H1 (cell line): ENCODE measurements at regions not wholly inside any gene's neighbourhood (a gene's known extent, or its start where the extent isn't known, plus 50 kb on each side); places are given as distances from the start of the nearest gene placed in this dataset.

Experiments used
- CTCF ChIA-PET: fragments of 300-600 bp; sonication (Branson Sonifier 250); formaldehyde crosslinking; loops from one replicate; lab custom pipeline; 2021; ENCODE audit not compliant: partially characterized antibody; lab: Charles Lee
- POLR2A ChIA-PET: fragments of 300-600 bp; sonication (Branson Sonifier 250); formaldehyde crosslinking; loops from one replicate; lab custom pipeline; 2021; ENCODE audit warnings: inconsistent platforms; ENCODE audit not compliant: partially characterized antibody; lab: Charles Lee
- DNase-seq, 2 experiments: peaks; one replicate each; pipeline versions ENCODE4 v3.0.0 to v3.0.0-alpha.2; 2010 to 2022; ENCODE audit warnings: low spot score in 2 of 2, low read depth in 1 of 2, mixed read lengths in 1 of 2
- FAIRE-seq: peaks from 2 replicates; lab custom pipeline; 2011; peaks lifted over from hg19 to GRCh38; lab: Jason Lieb, UNC
- H2AFZ ChIP-seq: 2 replicates; pipeline ENCODE4 v1.8.1; 2012; ENCODE audit warnings: low read length, inconsistent platforms
- H2AK5ac ChIP-seq: 2 replicates; pipeline ENCODE4 v1.6.1; 2013; ENCODE audit warnings: low read depth, low read length
- H2BK120ac ChIP-seq: replicated peaks from 2 replicates; pipeline ENCODE3; 2013; ENCODE audit warnings: low read depth, low read length, inconsistent platforms
- H2BK12ac ChIP-seq: 2 replicates; pipeline ENCODE4 v1.6.1; 2013; ENCODE audit warnings: low read depth, low read length
- H2BK15ac ChIP-seq: 2 replicates; pipeline ENCODE4 v1.6.1; 2013; ENCODE audit warnings: low read length
- H2BK20ac ChIP-seq: 2 replicates; pipeline ENCODE4 v1.6.1; 2013; ENCODE audit warnings: low read length
- H2BK5ac ChIP-seq: 2 replicates; pipeline ENCODE4 v1.6.1; 2013; ENCODE audit warnings: low read depth, low read length
- H3K14ac ChIP-seq: 2 replicates; pipeline ENCODE4 v1.6.1; 2013; ENCODE audit warnings: inconsistent platforms; ENCODE audit not compliant: insufficient read length
- H3K18ac ChIP-seq: 2 replicates; pipeline ENCODE4 v1.6.1; 2013; ENCODE audit warnings: low read length; ENCODE audit errors: extremely low read depth
- H3K23ac ChIP-seq: 2 replicates; pipeline ENCODE4 v1.6.1; 2013; ENCODE audit warnings: inconsistent platforms; ENCODE audit not compliant: insufficient read length
- H3K23me2 ChIP-seq: 2 replicates; pipeline ENCODE4 v1.6.1; 2013; ENCODE audit warnings: low read depth, low read length
- H3K27ac ChIP-seq: 2 replicates; pipeline ENCODE4 v1.6.1; 2011; ENCODE audit warnings: low read depth, low read length, inconsistent platforms
- H3K27me3 ChIP-seq, 4 experiments: replicated peaks in 1 of 4; 1 replicate in 1 of 4; 2 replicates in 3 of 4; pipeline versions ENCODE4 v1.6.1 to v1.8.1; 2011 to 2013; ENCODE audit warnings: low read length in 3 of 4, mild to moderate bottlenecking in 3 of 4, inconsistent platforms in 2 of 4, mixed read lengths in 2 of 4, moderate library complexity in 1 of 4; ENCODE audit not compliant: control insufficient read depth in 3 of 4, insufficient read depth in 3 of 4; ENCODE audit errors: extremely low read depth in 1 of 4
- H3K36me3 ChIP-seq, 4 experiments: 2 replicates each; pipeline versions ENCODE4 v1.6.1 to v1.8.1; 2011 to 2013; ENCODE audit warnings: mild to moderate bottlenecking in 4 of 4, low read length in 3 of 4, moderate library complexity in 2 of 4, control low read depth in 1 of 4, inconsistent platforms in 1 of 4; ENCODE audit not compliant: insufficient read depth in 4 of 4, control insufficient read depth in 2 of 4
- H3K4ac ChIP-seq: replicated peaks from 2 replicates; pipeline ENCODE3; 2013; ENCODE audit warnings: low read length, low read depth, mixed read lengths, inconsistent platforms; ENCODE audit not compliant: insufficient read length
- H3K4me1 ChIP-seq, 4 experiments: replicated peaks in 1 of 4; 1 replicate in 1 of 4; 2 replicates in 3 of 4; pipeline versions ENCODE4 v1.6.1 to v1.8.1; 2011 to 2013; ENCODE audit warnings: low read length in 3 of 4, inconsistent platforms in 2 of 4, mixed read lengths in 1 of 4; ENCODE audit not compliant: insufficient read depth in 4 of 4, control insufficient read depth in 3 of 4
- H3K4me2 ChIP-seq, 2 experiments: 2 replicates each; pipeline versions ENCODE4 v1.6.1 to v1.8.1; 2011 to 2013; ENCODE audit warnings: low read depth in 2 of 2, low read length in 2 of 2, control low read depth in 1 of 2, inconsistent platforms in 1 of 2, mild to moderate bottlenecking in 1 of 2; ENCODE audit not compliant: insufficient read depth in 1 of 2
- H3K4me3 ChIP-seq, 4 experiments: fragments of 200-600, 300-600 bp in 1 of 4; sonication (generic), shearing (Covaris generic), sonication (Bioruptor Twin) in 1 of 4; 2 replicates each; pipeline versions ENCODE4 v1.5.1 to v1.8.1; 2011 to 2016; ENCODE audit warnings: low read length in 4 of 4, low read depth in 3 of 4, control low read depth in 2 of 4, inconsistent platforms in 2 of 4, mild to moderate bottlenecking in 2 of 4, mixed read lengths in 1 of 4, moderate library complexity in 1 of 4; ENCODE audit not compliant: insufficient read depth in 2 of 4; ENCODE audit errors: extremely low read depth in 1 of 4
- H3K56ac ChIP-seq: replicated peaks from 2 replicates; pipeline ENCODE3; 2013; ENCODE audit warnings: low read depth, mild to moderate bottlenecking, mixed read lengths, low read length, inconsistent platforms; ENCODE audit not compliant: insufficient read length
- H3K79me1 ChIP-seq: 2 replicates; pipeline ENCODE4 v1.6.1; 2013; ENCODE audit warnings: low read depth, low read length, control low read depth
- H3K79me2 ChIP-seq, 2 experiments: 2 replicates each; pipeline versions ENCODE4 v1.6.1 to v1.8.1; 2012 to 2013; ENCODE audit warnings: low read length in 2 of 2, mild to moderate bottlenecking in 2 of 2, inconsistent platforms in 1 of 2; ENCODE audit not compliant: insufficient read depth in 2 of 2, control insufficient read depth in 1 of 2
- H3K9ac ChIP-seq, 4 experiments: replicated peaks in 1 of 4; 1 replicate in 1 of 4; 2 replicates in 3 of 4; pipeline versions ENCODE4 v1.6.1 to v1.8.1; 2011 to 2013; ENCODE audit warnings: low read depth in 3 of 4, low read length in 3 of 4, control low read depth in 2 of 4, mild to moderate bottlenecking in 2 of 4, moderate library complexity in 2 of 4, inconsistent platforms in 1 of 4; ENCODE audit errors: extremely low read depth in 1 of 4
- H3K9me3 ChIP-seq, 2 experiments: 2 replicates each; pipeline versions ENCODE4 v1.6.1 to v1.8.1; 2012 to 2013; ENCODE audit warnings: mild to moderate bottlenecking in 2 of 2, moderate library complexity in 2 of 2, control low read depth in 1 of 2, inconsistent platforms in 1 of 2, low read depth in 1 of 2, low read length in 1 of 2, mixed read lengths in 1 of 2; ENCODE audit not compliant: insufficient read depth in 2 of 2
- H4K20me1 ChIP-seq, 2 experiments: replicated peaks in 1 of 2; 2 replicates each; pipeline versions ENCODE3 to v1.8.1; 2011 to 2013; ENCODE audit warnings: inconsistent platforms in 2 of 2, low read length in 2 of 2, mild to moderate bottlenecking in 1 of 2; ENCODE audit not compliant: insufficient read depth in 2 of 2, control insufficient read depth in 1 of 2
- H4K5ac ChIP-seq: 2 replicates; pipeline ENCODE4 v1.6.1; 2013; ENCODE audit warnings: low read length, low read depth, mixed read lengths, inconsistent platforms; ENCODE audit not compliant: insufficient read length
- H4K8ac ChIP-seq: 2 replicates; pipeline ENCODE4 v1.8.0; 2013; ENCODE audit warnings: mild to moderate bottlenecking, moderate library complexity, low read length, inconsistent platforms; ENCODE audit not compliant: insufficient read depth; ENCODE audit errors: extremely low read depth
- H4K91ac ChIP-seq: replicated peaks from 2 replicates; pipeline ENCODE3; 2013; ENCODE audit warnings: low read length, mixed read lengths, inconsistent platforms; ENCODE audit not compliant: insufficient read length
- BRCA1 ChIP-seq: IDR thresholded peaks from 2 replicates; pipeline ENCODE4 v1.6.1; 2012; ENCODE audit warnings: low read depth, low read length, improper control_type of control experiment
- CBX8 ChIP-seq: fragments of 300-800, 300-1000 bp; sonication (generic); IDR thresholded peaks from 2 replicates; pipeline ENCODE4 v1.7.1; 2016; ENCODE audit warnings: low read depth, low read length, borderline replicate concordance
- CREB1 ChIP-seq: IDR thresholded peaks from 2 replicates; pipeline ENCODE4 v1.6.1; 2012; ENCODE audit warnings: inconsistent platforms
- HDAC2 ChIP-seq, 2 experiments: fragments of 300-600 bp in 1 of 2; sonication (generic) in 1 of 2; IDR thresholded peaks; 2 replicates each; pipeline ENCODE4 v1.6.1; 2011 to 2012; ENCODE audit warnings: low read depth in 2 of 2, low read length in 2 of 2, mild to moderate bottlenecking in 2 of 2, moderate library complexity in 2 of 2, borderline replicate concordance in 1 of 2, inconsistent platforms in 1 of 2
- KDM4A ChIP-seq: IDR thresholded peaks from one replicate; pipeline ENCODE4 v1.7.1; 2012; ENCODE audit warnings: low read depth, mild to moderate bottlenecking, moderate library complexity, low read length, inconsistent platforms; ENCODE audit not compliant: severe bottlenecking
- KDM5A ChIP-seq: fragments of 200-600 bp; IDR thresholded peaks from 2 replicates; pipeline ENCODE4 v1.7.1; 2012; ENCODE audit warnings: mild to moderate bottlenecking, low read length, inconsistent platforms, mixed read lengths
- MAFK ChIP-seq: IDR thresholded peaks from 2 replicates; pipeline ENCODE4 v1.6.1; 2012; ENCODE audit warnings: low read depth, mild to moderate bottlenecking, improper control_type of control experiment, low read length
- SIN3A ChIP-seq, 2 experiments: IDR thresholded peaks in 1 of 2; conservative IDR thresholded peaks in 1 of 2; 2 replicates each; pipeline ENCODE4 v1.6.1; 2011 to 2012; ENCODE audit warnings: low read length in 2 of 2, improper control_type of control experiment in 1 of 2, low read depth in 1 of 2, mild to moderate bottlenecking in 1 of 2
- SP1 ChIP-seq: IDR thresholded peaks from 2 replicates; pipeline ENCODE4 v1.6.1; 2011; ENCODE audit warnings: low read depth, low read length
- SP2 ChIP-seq: IDR thresholded peaks from 2 replicates; pipeline ENCODE4 v1.6.1; 2012; ENCODE audit warnings: mild to moderate bottlenecking, low read length, inconsistent platforms
- SRF ChIP-seq: IDR thresholded peaks from 2 replicates; pipeline ENCODE4 v1.6.1; 2011; ENCODE audit warnings: mild to moderate bottlenecking, low read depth, low read length, moderate library complexity
- TAF1 ChIP-seq: IDR thresholded peaks from 2 replicates; pipeline ENCODE4 v1.6.1; 2011; ENCODE audit warnings: mild to moderate bottlenecking, low read depth, low read length
- TEAD4 ChIP-seq: IDR thresholded peaks from 2 replicates; pipeline ENCODE4 v1.6.1; 2012; ENCODE audit warnings: low read depth, low read length, inconsistent platforms, mixed read lengths
- ZNF274 ChIP-seq: IDR thresholded peaks from 2 replicates; pipeline ENCODE4 v1.7.0; 2012; ENCODE audit warnings: low read length, borderline replicate concordance; ENCODE audit errors: extremely low read depth
- WGBS, 2 experiments: shearing (Covaris generic) in 1 of 2; methylation state at CpG; one replicate each; pipeline versions ENCODE4 v1.1.6 to v1.1.7; 2013 to 2015; ENCODE audit warnings: low lambda C conversion rate in 2 of 2, mixed read lengths in 2 of 2, inconsistent platforms in 1 of 2, low coverage in 1 of 2, missing lambda C conversion rate in 1 of 2; ENCODE audit not compliant: insufficient replicate concordance in 2 of 2, insufficient coverage in 1 of 2, insufficient read length in 1 of 2; ENCODE audit errors: extremely low coverage in 1 of 2, missing lambda C conversion rate in 1 of 2; 5-methylcytosine and 5-hydroxymethylcytosine counted together

- Histone ChIP-seq H3K79me1 (no peaks in the 10 kb centered on the region), H3K4me3 (no peak overlapping the region), H2BK20ac (no peak overlapping the region), H4K20me1 (no peaks in the 10 kb centered on the region), H3K14ac (no peak overlapping the region), H4K91ac (no peak overlapping the region), H3K23me2 (no peaks in the 10 kb centered on the region), H3K79me2 (no peaks in the 10 kb centered on the region), H3K4me1 (no peaks in the 10 kb centered on the region), H2AFZ (no peak overlapping the region), H4K8ac (no peak overlapping the region), H2BK15ac (no peak overlapping the region), H3K56ac (no peak overlapping the region), H2BK5ac (no peak overlapping the region), H2BK12ac (no peak overlapping the region), H3K18ac (no peak overlapping the region), H3K9ac (no peak overlapping the region), H4K5ac (no peak overlapping the region), H3K27me3 (no peaks in the 10 kb centered on the region), H2AK5ac (no peak overlapping the region), H2BK120ac (no peak overlapping the region), H3K4ac (no peak overlapping the region), H3K4me2 (no peak overlapping the region), H3K23ac (no peak overlapping the region), H3K9me3 (peaks cover 11 to 20% of the 10 kb centered on the region in 2 experiments), H3K36me3 (no peaks in the 10 kb centered on the region), H3K27ac (no peak overlapping the region)
- TF ChIP-seq ZNF274 (no peak), SIN3A (conservative IDR thresholded peaks at IDR 0.05 in 1 of 2, IDR thresholded peaks at IDR 0.05 in 1 of 2; ENCODE audit: low read depth in 1 of 2, low read length in 2 of 2) (no peak), SRF (no peak), MAFK (no peak), BRCA1 (no peak), CBX8 (no peak), KDM4A (no peak), SP2 (no peak), KDM5A (no peak), HDAC2 (IDR thresholded peaks at IDR 0.05; ENCODE audit: borderline replicate concordance in 1 of 2, low read depth in 2 of 2, low read length in 2 of 2) (no peak), TAF1 (no peak), TEAD4 (no peak), SP1 (no peak), CREB1 (no peak)
- ChIA-PET CTCF (interaction anchor here (1.8 kb wide), 1 partner anchor 10 kb away, joined by 4 read pairs; no protein-coding TSS in a partner anchor), POLR2A (no interaction called here)
- DNase-seq (no peak), FAIRE-seq (no peak)
- WGBS, 2 experiments: 82% methylated on average over 3 of the region's 3 CpGs; no CpG with 5 or more reads in 1 of the 2 experiments
Measured at GRCh38 chr1:208988811-208989222, 594.7 kb upstream of the CAMK1G start.
